ENCODE measurements at regions not wholly inside any gene's neighbourhood (a gene's known extent, or its start where the extent isn't known, plus 50 kb on each side); places are given as distances from the start of the nearest gene placed in this dataset.

DNA sequence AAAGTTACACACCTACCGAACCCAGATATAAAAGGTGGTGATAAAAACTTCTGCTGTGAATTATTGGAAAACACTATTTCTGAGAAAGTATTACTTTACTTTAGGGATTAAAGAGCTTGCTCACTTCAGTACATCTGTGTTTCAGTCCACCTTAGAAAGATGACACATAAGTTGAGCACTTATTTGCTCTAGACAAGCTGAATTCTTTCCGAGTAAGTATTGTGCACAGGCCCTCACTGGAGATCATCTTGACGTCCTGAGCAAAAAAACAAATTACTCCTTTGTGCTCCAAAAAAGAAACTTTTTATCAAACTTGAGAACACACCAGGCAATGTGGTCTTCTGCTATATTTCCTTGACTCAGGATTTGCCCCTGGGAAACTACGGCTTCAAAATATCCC is 231.0 kb upstream of the GRAMD2B start:
- TF ChIP-seq, protein P1, sequence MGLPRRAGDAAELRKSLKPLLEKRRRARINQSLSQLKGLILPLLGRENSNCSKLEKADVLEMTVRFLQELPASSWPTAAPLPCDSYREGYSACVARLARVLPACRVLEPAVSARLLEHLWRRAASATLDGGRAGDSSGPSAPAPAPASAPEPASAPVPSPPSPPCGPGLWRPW (IDR thresholded peaks at IDR 0.05) = no peak
- TF ChIP-seq BHLHE40 (IDR thresholded peaks at IDR 0.05; ENCODE audit: low read depth, low read length) (no peak), KDM1A (IDR thresholded peaks at IDR 0.05; ENCODE audit: low read depth) (no peak), JUNB (IDR thresholded peaks at IDR 0.05) (no peak), CHD4 (IDR thresholded peaks at IDR 0.05; ENCODE audit: borderline replicate concordance) (no peak), POLR2A (IDR thresholded peaks at IDR 0.05; ENCODE audit: low read length) (no peak), FOSL2 (IDR thresholded peaks at IDR 0.05) (no peak), FOSL2 (CRISPR knock-in tag; IDR thresholded peaks at IDR 0.05) (no peak), EP300 (IDR thresholded peaks at IDR 0.05) (no peak), RFX5 (IDR thresholded peaks at IDR 0.05) (no peak)
- TF ChIP-seq, protein P2, sequence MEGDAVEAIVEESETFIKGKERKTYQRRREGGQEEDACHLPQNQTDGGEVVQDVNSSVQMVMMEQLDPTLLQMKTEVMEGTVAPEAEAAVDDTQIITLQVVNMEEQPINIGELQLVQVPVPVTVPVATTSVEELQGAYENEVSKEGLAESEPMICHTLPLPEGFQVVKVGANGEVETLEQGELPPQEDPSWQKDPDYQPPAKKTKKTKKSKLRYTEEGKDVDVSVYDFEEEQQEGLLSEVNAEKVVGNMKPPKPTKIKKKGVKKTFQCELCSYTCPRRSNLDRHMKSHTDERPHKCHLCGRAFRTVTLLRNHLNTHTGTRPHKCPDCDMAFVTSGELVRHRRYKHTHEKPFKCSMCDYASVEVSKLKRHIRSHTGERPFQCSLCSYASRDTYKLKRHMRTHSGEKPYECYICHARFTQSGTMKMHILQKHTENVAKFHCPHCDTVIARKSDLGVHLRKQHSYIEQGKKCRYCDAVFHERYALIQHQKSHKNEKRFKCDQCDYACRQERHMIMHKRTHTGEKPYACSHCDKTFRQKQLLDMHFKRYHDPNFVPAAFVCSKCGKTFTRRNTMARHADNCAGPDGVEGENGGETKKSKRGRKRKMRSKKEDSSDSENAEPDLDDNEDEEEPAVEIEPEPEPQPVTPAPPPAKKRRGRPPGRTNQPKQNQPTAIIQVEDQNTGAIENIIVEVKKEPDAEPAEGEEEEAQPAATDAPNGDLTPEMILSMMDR (IDR thresholded peaks at IDR 0.05) = no peak
- TF ChIP-seq, protein P3, sequence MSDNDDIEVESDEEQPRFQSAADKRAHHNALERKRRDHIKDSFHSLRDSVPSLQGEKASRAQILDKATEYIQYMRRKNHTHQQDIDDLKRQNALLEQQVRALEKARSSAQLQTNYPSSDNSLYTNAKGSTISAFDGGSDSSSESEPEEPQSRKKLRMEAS (IDR thresholded peaks at IDR 0.05) = no peak
- TF ChIP-seq, protein P4, sequence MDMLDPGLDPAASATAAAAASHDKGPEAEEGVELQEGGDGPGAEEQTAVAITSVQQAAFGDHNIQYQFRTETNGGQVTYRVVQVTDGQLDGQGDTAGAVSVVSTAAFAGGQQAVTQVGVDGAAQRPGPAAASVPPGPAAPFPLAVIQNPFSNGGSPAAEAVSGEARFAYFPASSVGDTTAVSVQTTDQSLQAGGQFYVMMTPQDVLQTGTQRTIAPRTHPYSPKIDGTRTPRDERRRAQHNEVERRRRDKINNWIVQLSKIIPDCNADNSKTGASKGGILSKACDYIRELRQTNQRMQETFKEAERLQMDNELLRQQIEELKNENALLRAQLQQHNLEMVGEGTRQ (IDR thresholded peaks at IDR 0.05) = no peak
